ENCODE measurements at regions not wholly inside any gene's neighbourhood (a gene's known extent, or its start where the extent isn't known, plus 50 kb on each side); places are given as distances from the start of the nearest gene placed in this dataset.
"Not testable (repeated sequence)": the region's sequence is repeated elsewhere in the genome, so short reads cannot be mapped to it uniquely, and the experiment has no call there.

- H3K27ac Mint-ChIP-seq = no peak overlapping the region
- H3K4me1 Mint-ChIP-seq (ENCODE audit: low read depth in 2 of 2) = no peaks in the 10 kb centered on the region
- no peaks in the 10 kb centered on the region for H3K27me3 Mint-ChIP-seq
- no peak overlapping the region for H3K4me3 Mint-ChIP-seq
- ATAC-seq (replicated peaks) (no peak), DNase-seq (no peak)
- peaks cover 7 to 21% of the 10 kb centered on the region in 2 donors for H3K9me3 Mint-ChIP-seq
- H3K36me3 Mint-ChIP-seq (ENCODE audit: insufficient read depth) = no peaks in the 10 kb centered on the region
Observed at GRCh38 chr3:95832146-95832545, 982.2 kb upstream of the EPHA6 start.

GRCh38 chr3:95860628-95861027 lies 953.8 kb upstream of the EPHA6 start:
- not testable (repeated sequence) for H3K4me3 Mint-ChIP-seq; H3K4me1 Mint-ChIP-seq (ENCODE audit: low read depth in 2 of 2); H3K36me3 Mint-ChIP-seq (ENCODE audit: insufficient read depth); DNase-seq; ATAC-seq (replicated peaks); H3K27me3 Mint-ChIP-seq; H3K27ac Mint-ChIP-seq
- H3K9me3 Mint-ChIP-seq = peaks cover 7 to 26% of the 10 kb centered on the region in 2 donors

- peaks cover 0 to 12% of the 10 kb centered on the region in 2 donors for H3K9me3 Mint-ChIP-seq
- DNase-seq = no peak
- H3K4me3 Mint-ChIP-seq = no peak overlapping the region
- no peaks in the 10 kb centered on the region for H3K27me3 Mint-ChIP-seq
- H3K36me3 Mint-ChIP-seq (ENCODE audit: insufficient read depth) = no peaks in the 10 kb centered on the region
- ATAC-seq (replicated peaks) = no peak
- H3K4me1 Mint-ChIP-seq (ENCODE audit: low read depth in 2 of 2) = no peaks in the 10 kb centered on the region
- peak overlapping the region in 1 of 2 donors; percentile 68 for H3K27ac Mint-ChIP-seq
Observed at GRCh38 chr3:95883801-95884200, 930.6 kb upstream of the EPHA6 start.

GRCh38 chr3:95886616-95887015 lies 927.8 kb upstream of the EPHA6 start:
- H3K27ac Mint-ChIP-seq = no peak overlapping the region
- no peak for DNase-seq
- no peak for ATAC-seq (replicated peaks)

GRCh38 chr3:95887114-95887513 lies 927.3 kb upstream of the EPHA6 start:
- no peaks in the 10 kb centered on the region for H3K4me1 Mint-ChIP-seq (ENCODE audit: low read depth in 2 of 2)
- DNase-seq (no peak), ATAC-seq (replicated peaks) (no peak)
- H3K9me3 Mint-ChIP-seq = peaks cover 0 to 11% of the 10 kb centered on the region in 2 donors
- no peak overlapping the region for H3K27ac Mint-ChIP-seq
- H3K4me3 Mint-ChIP-seq = no peak overlapping the region
- H3K36me3 Mint-ChIP-seq (ENCODE audit: insufficient read depth) = no peaks in the 10 kb centered on the region
- no peaks in the 10 kb centered on the region for H3K27me3 Mint-ChIP-seq

More at GRCh38 chr3:95886616-95887015, 927.8 kb upstream of the EPHA6 start:
- no peak overlapping the region for H3K4me3 Mint-ChIP-seq
- no peaks in the 10 kb centered on the region for H3K27me3 Mint-ChIP-seq
- H3K36me3 Mint-ChIP-seq (ENCODE audit: insufficient read depth) = no peaks in the 10 kb centered on the region
- peaks cover 0 to 12% of the 10 kb centered on the region in 2 donors for H3K9me3 Mint-ChIP-seq
- H3K4me1 Mint-ChIP-seq (ENCODE audit: low read depth in 2 of 2) = no peaks in the 10 kb centered on the region

- no peak for DNase-seq
- Mint-ChIP-seq H3K27me3 (no peaks in the 10 kb centered on the region), H3K4me3 (no peak overlapping the region)
Observed at GRCh38 chr3:95894820-95895219, 919.6 kb upstream of the EPHA6 start.

GRCh38 chr3:95899494-95899893 lies 914.9 kb upstream of the EPHA6 start:
- no peaks in the 10 kb centered on the region for H3K36me3 Mint-ChIP-seq (ENCODE audit: insufficient read depth)
- H3K27me3 Mint-ChIP-seq = no peaks in the 10 kb centered on the region
- no peak overlapping the region for H3K27ac Mint-ChIP-seq
- no peak for DNase-seq
- no peak for ATAC-seq (replicated peaks)
- no peaks in the 10 kb centered on the region for H3K4me1 Mint-ChIP-seq (ENCODE audit: low read depth in 2 of 2)
- peaks cover 0 to 2% of the 10 kb centered on the region in 2 donors for H3K9me3 Mint-ChIP-seq
- H3K4me3 Mint-ChIP-seq = no peak overlapping the region

More at GRCh38 chr3:95894820-95895219, 919.6 kb upstream of the EPHA6 start:
- H3K27ac Mint-ChIP-seq = no peak overlapping the region
- no peaks in the 10 kb centered on the region for H3K36me3 Mint-ChIP-seq (ENCODE audit: insufficient read depth)
- ATAC-seq (replicated peaks) = no peak
- H3K4me1 Mint-ChIP-seq (ENCODE audit: low read depth in 2 of 2) = no peaks in the 10 kb centered on the region
- H3K9me3 Mint-ChIP-seq = peaks cover 0 to 3% of the 10 kb centered on the region in 2 donors

- no peak overlapping the region for H3K27ac Mint-ChIP-seq
- no peak overlapping the region for H3K4me3 Mint-ChIP-seq
- H3K4me1 Mint-ChIP-seq (ENCODE audit: low read depth in 2 of 2) = no peaks in the 10 kb centered on the region
- no peaks in the 10 kb centered on the region for H3K27me3 Mint-ChIP-seq
- DNase-seq (no peak), ATAC-seq (replicated peaks) (no peak)
- peaks cover 0 to 2% of the 10 kb centered on the region in 2 donors for H3K9me3 Mint-ChIP-seq
- H3K36me3 Mint-ChIP-seq (ENCODE audit: insufficient read depth) = no peaks in the 10 kb centered on the region
Observed at GRCh38 chr3:95899911-95900310, 914.5 kb upstream of the EPHA6 start.

GRCh38 chr3:95901948-95902347 lies 912.4 kb upstream of the EPHA6 start:
- DNase-seq = no peak
- ATAC-seq (replicated peaks) = no peak
- H3K27ac Mint-ChIP-seq = no peak overlapping the region
- H3K27me3 Mint-ChIP-seq = no peaks in the 10 kb centered on the region
- H3K36me3 Mint-ChIP-seq (ENCODE audit: insufficient read depth) = no peaks in the 10 kb centered on the region
- H3K4me3 Mint-ChIP-seq = no peak overlapping the region
- peaks cover 0 to 2% of the 10 kb centered on the region in 2 donors for H3K9me3 Mint-ChIP-seq
- H3K4me1 Mint-ChIP-seq (ENCODE audit: low read depth in 2 of 2) = no peaks in the 10 kb centered on the region

- peaks cover 0 to 2% of the 10 kb centered on the region in 2 donors for H3K9me3 Mint-ChIP-seq
- no peak for ATAC-seq (replicated peaks)
- no peaks in the 10 kb centered on the region for H3K27me3 Mint-ChIP-seq
- DNase-seq = no peak
- H3K4me3 Mint-ChIP-seq = no peak overlapping the region
- H3K36me3 Mint-ChIP-seq (ENCODE audit: insufficient read depth) = no peaks in the 10 kb centered on the region
- H3K27ac Mint-ChIP-seq = no peak overlapping the region
- no peaks in the 10 kb centered on the region for H3K4me1 Mint-ChIP-seq (ENCODE audit: low read depth in 2 of 2)
Observed at GRCh38 chr3:95905182-95905581, 909.2 kb upstream of the EPHA6 start.

GRCh38 chr3:95911767-95912166 lies 902.6 kb upstream of the EPHA6 start:
- DNase-seq = no peak
- ATAC-seq (replicated peaks) = no peak
- Mint-ChIP-seq H3K36me3 (ENCODE audit: insufficient read depth) (no peaks in the 10 kb centered on the region), H3K27ac (no peak overlapping the region), H3K4me3 (no peak overlapping the region), H3K9me3 (peaks cover 5 to 8% of the 10 kb centered on the region in 2 donors), H3K4me1 (ENCODE audit: low read depth in 2 of 2) (no peaks in the 10 kb centered on the region), H3K27me3 (no peaks in the 10 kb centered on the region)

- H3K36me3 Mint-ChIP-seq (ENCODE audit: insufficient read depth) = no peaks in the 10 kb centered on the region
- H3K27me3 Mint-ChIP-seq = no peaks in the 10 kb centered on the region
- DNase-seq = no peak
- H3K9me3 Mint-ChIP-seq = peaks cover 6 to 13% of the 10 kb centered on the region in 2 donors
- H3K27ac Mint-ChIP-seq = no peak overlapping the region
- H3K4me3 Mint-ChIP-seq = no peak overlapping the region
- no peak for ATAC-seq (replicated peaks)
- no peaks in the 10 kb centered on the region for H3K4me1 Mint-ChIP-seq (ENCODE audit: low read depth in 2 of 2)
Observed at GRCh38 chr3:95923496-95924210, 890.7 kb upstream of the EPHA6 start.

- ATAC-seq (replicated peaks) (no peak), DNase-seq (no peak)
- H3K36me3 Mint-ChIP-seq (ENCODE audit: insufficient read depth) = no peaks in the 10 kb centered on the region
- no peak overlapping the region for H3K4me3 Mint-ChIP-seq
- no peaks in the 10 kb centered on the region for H3K4me1 Mint-ChIP-seq (ENCODE audit: low read depth in 2 of 2)
- peaks cover 6 to 7% of the 10 kb centered on the region in 2 donors for H3K9me3 Mint-ChIP-seq
- no peak overlapping the region for H3K27ac Mint-ChIP-seq
- no peaks in the 10 kb centered on the region for H3K27me3 Mint-ChIP-seq
Observed at GRCh38 chr3:95926904-95927501, 887.4 kb upstream of the EPHA6 start.

GRCh38 chr3:95934181-95934580 lies 880.2 kb upstream of the EPHA6 start:
- H3K36me3 Mint-ChIP-seq (ENCODE audit: insufficient read depth) = no peaks in the 10 kb centered on the region
- DNase-seq = no peak
- H3K4me1 Mint-ChIP-seq (ENCODE audit: low read depth in 2 of 2) = no peaks in the 10 kb centered on the region
- no peak for ATAC-seq (replicated peaks)
- H3K4me3 Mint-ChIP-seq = no peak overlapping the region
- H3K27ac Mint-ChIP-seq = no peak overlapping the region
- no peaks in the 10 kb centered on the region for H3K27me3 Mint-ChIP-seq
- H3K9me3 Mint-ChIP-seq = peaks cover 3 to 7% of the 10 kb centered on the region in 2 donors
